B cell (primary cell): ENCODE measurements at regions not wholly inside any gene's neighbourhood (a gene's known extent, or its start where the extent isn't known, plus 50 kb on each side); places are given as distances from the start of the nearest gene placed in this dataset.

ENCODE experiments used
- ATAC-seq: fragments of 200-7000 bp; cut with Tn5 transposase; one replicate; pipeline ENCODE4 v1.10.0; 2021; ENCODE audit warnings: low read depth, mild to moderate bottlenecking, moderate number of reproducible peaks, moderate library complexity
- CTCF ChIA-PET: fragments of 350-600 bp; sonication (Branson Sonifier 250); formaldehyde crosslinking; loops from one replicate; lab custom pipeline; 2021; ENCODE audit warnings: antibody characterized with exemption, inconsistent platforms; lab: Charles Lee
- POLR2A ChIA-PET: fragments of 350-600 bp; sonication (Branson Sonifier 250); formaldehyde crosslinking; loops from one replicate; lab custom pipeline; 2021; ENCODE audit warnings: antibody characterized with exemption; lab: Charles Lee
- DNase-seq: peaks from one replicate; pipeline ENCODE4 v3.0.0; 2013
- H2AFZ ChIP-seq: 2 replicates; pipeline ENCODE4 v1.6.1; 2012; ENCODE audit warnings: mild to moderate bottlenecking, low read depth, low read length; ENCODE audit not compliant: insufficient read depth, poor library complexity, severe bottlenecking
- H3K27ac ChIP-seq, 2 donors: 1 replicate in 1 of 2; 2 replicates in 1 of 2; pipeline ENCODE4 v1.5.1; 2012 to 2013; ENCODE audit warnings: low read length in 2 of 2, mild to moderate bottlenecking in 2 of 2, moderate library complexity in 1 of 2
- H3K27me3 ChIP-seq, 4 experiments: fragments of 200-600 bp in 1 of 4; sonication (generic) in 1 of 4; replicated peaks in 1 of 4; 1 replicate in 2 of 4; 2 replicates in 2 of 4; pipeline versions ENCODE4 v1.6.1 to v1.7.0; 2013 to 2016; ENCODE audit warnings: low read length in 3 of 4, mild to moderate bottlenecking in 2 of 4, mixed read lengths in 1 of 4, moderate library complexity in 1 of 4; ENCODE audit not compliant: insufficient read depth in 4 of 4, control insufficient read depth in 3 of 4; ENCODE audit errors: control extremely low read depth in 1 of 4
- H3K36me3 ChIP-seq, 2 experiments: replicated peaks in 1 of 2; 1 replicate in 1 of 2; 2 replicates in 1 of 2; pipeline versions ENCODE4 v1.6.1 to v1.7.1; 2013; ENCODE audit warnings: low read length in 1 of 2; ENCODE audit not compliant: insufficient read depth in 2 of 2, control insufficient read depth in 1 of 2; ENCODE audit errors: control extremely low read depth in 1 of 2, extremely low read depth in 1 of 2
- H3K4me1 ChIP-seq, 2 donors: fragments of 200-600 bp in 1 of 2; sonication (generic) in 1 of 2; 1 replicate in 1 of 2; 2 replicates in 1 of 2; pipeline versions ENCODE4 v1.5.1 to v1.6.1; 2013 to 2017; ENCODE audit warnings: low read length in 2 of 2; ENCODE audit not compliant: control insufficient read depth in 2 of 2, insufficient read depth in 2 of 2
- H3K4me2 ChIP-seq: replicated peaks from 2 replicates; pipeline ENCODE3; 2012; ENCODE audit warnings: mild to moderate bottlenecking, low read depth, low read length; ENCODE audit not compliant: poor library complexity, severe bottlenecking
- H3K4me3 ChIP-seq, 5 experiments: fragments of 200-600 bp in 1 of 5; sonication (generic) in 1 of 5; 1 replicate in 3 of 5; 2 replicates in 2 of 5; pipeline versions ENCODE4 v1.5.1 to v1.7.0; 2011 to 2016; ENCODE audit warnings: low read length in 4 of 5, mild to moderate bottlenecking in 4 of 5, low read depth in 2 of 5, control low read depth in 1 of 5, moderate library complexity in 1 of 5; ENCODE audit not compliant: insufficient read depth in 1 of 5; ENCODE audit errors: control extremely low read depth in 1 of 5, extremely low read depth in 1 of 5
- H3K79me2 ChIP-seq: fragments of 200-600 bp; sonication (generic); one replicate; pipeline ENCODE4 v1.6.0; 2016; ENCODE audit warnings: low read length; ENCODE audit not compliant: control insufficient read depth, insufficient read depth
- H3K9ac ChIP-seq: fragments of 200-600 bp; sonication (generic); 2 replicates; pipeline ENCODE4 v1.6.1; 2017; ENCODE audit warnings: mild to moderate bottlenecking, low read length, moderate library complexity
- H3K9me3 ChIP-seq, 3 donors: one replicate each; pipeline versions ENCODE4 v1.6.1 to v1.7.1; 2013; ENCODE audit warnings: low read length in 2 of 3; ENCODE audit not compliant: control insufficient read depth in 2 of 3, insufficient read depth in 1 of 3; ENCODE audit errors: control extremely low read depth in 1 of 3
- H4K20me1 ChIP-seq: 2 replicates; pipeline ENCODE4 v1.6.0; 2012; ENCODE audit warnings: mild to moderate bottlenecking, low read length; ENCODE audit not compliant: insufficient read depth, control insufficient read depth, poor library complexity, severe bottlenecking
- H3K27ac Mint-ChIP-seq: one replicate; pipeline ENCODE4 v1.8.0; 2021; ENCODE audit warnings: mixed read lengths
- H3K27me3 Mint-ChIP-seq: one replicate; pipeline ENCODE4 v1.8.0; 2021; ENCODE audit warnings: mixed read lengths
- H3K4me1 Mint-ChIP-seq: one replicate; pipeline ENCODE4 v1.8.0; 2021; ENCODE audit warnings: mixed read lengths
- H3K4me3 Mint-ChIP-seq: one replicate; pipeline ENCODE4 v1.8.0; 2021; ENCODE audit warnings: mixed read lengths
- H3K9me3 Mint-ChIP-seq: one replicate; pipeline ENCODE4 v1.8.0; 2022; ENCODE audit warnings: mixed read lengths; ENCODE audit not compliant: insufficient read depth
- CTCF ChIP-seq: fragments of 200-600 bp; IDR thresholded peaks from one replicate; pipeline ENCODE4 v1.8.0; 2022; ENCODE audit warnings: antibody characterized with exemption, mild to moderate bottlenecking
- EZH2 ChIP-seq: IDR thresholded peaks from 2 replicates; pipeline ENCODE4 v1.6.1; 2012; ENCODE audit warnings: borderline replicate concordance, low read depth, mild to moderate bottlenecking, moderate library complexity, low read length; ENCODE audit not compliant: insufficient read depth, poor library complexity, severe bottlenecking
- WGBS: methylation state at CpG from one replicate; pipeline ENCODE4 v1.1.5; 2013; ENCODE audit warnings: missing lambda C conversion rate; ENCODE audit not compliant: insufficient coverage; 5-methylcytosine and 5-hydroxymethylcytosine counted together
- intact Hi-C: fragments of 100-400 bp; cut with micrococcal nuclease; formaldehyde crosslinking; loops from one replicate; pipeline ENCODE4 v1.10.0; 2022

- Histone ChIP-seq H4K20me1 (no peaks in the 10 kb centered on the region), H3K9ac (no peak overlapping the region), H2AFZ (no peak overlapping the region), H3K36me3 (no peaks in the 10 kb centered on the region), H3K4me3 (no peak overlapping the region), H3K79me2 (no peaks in the 10 kb centered on the region), H3K27me3 (no peaks in the 10 kb centered on the region), H3K9me3 (peaks cover 0 to 7% (median 0%) of the 10 kb centered on the region in 3 donors), H3K4me2 (no peak overlapping the region), H3K27ac (no peak overlapping the region), H3K4me1 (no peaks in the 10 kb centered on the region)
- ATAC-seq (no peak), DNase-seq (no peak)
- Mint-ChIP-seq H3K27ac (no peak overlapping the region), H3K4me1 (no peaks in the 10 kb centered on the region), H3K27me3 (no peaks in the 10 kb centered on the region), H3K9me3 (peaks cover 4% of the 10 kb centered on the region), H3K4me3 (no peak overlapping the region)
- TF ChIP-seq EZH2: no peak
- no peak for TF ChIP-seq CTCF
- POLR2A ChIA-PET: no interaction called here
- CTCF ChIA-PET: no interaction called here
- WGBS: 53% methylated on average over 3 of the region's 3 CpGs
- intact Hi-C loops: no loop called here
Measured at GRCh38 chr4:189305500-189305899, 635.2 kb upstream of the FRG1 start.

DNA sequence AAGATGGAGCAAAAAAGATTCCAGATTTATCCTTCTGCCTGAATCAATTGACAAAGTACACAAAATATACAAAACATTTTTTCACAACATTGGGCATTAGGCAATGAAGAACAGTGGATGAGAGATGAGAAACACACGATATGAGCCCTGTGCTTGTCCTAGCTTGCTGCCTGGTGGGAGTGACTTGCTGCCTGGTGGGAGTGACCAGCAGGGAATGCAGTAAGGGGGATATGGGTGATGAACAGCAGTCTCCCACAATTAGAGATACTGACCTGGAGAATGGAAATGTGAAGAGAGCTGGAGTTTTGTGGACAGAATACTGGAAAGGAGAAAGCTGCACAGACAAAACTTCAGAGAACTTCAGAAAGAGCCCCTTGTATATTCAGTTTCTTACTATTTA, 629.4 kb upstream of the FRG1 start:
- no peak overlapping the region for H3K27ac ChIP-seq
- ATAC-seq (no peak), DNase-seq (no peak)
- H3K4me1 ChIP-seq: no peaks in the 10 kb centered on the region
- no peak overlapping the region for H3K4me2 ChIP-seq
- Mint-ChIP-seq H3K9me3 (no peaks in the 10 kb centered on the region), H3K27ac (no peak overlapping the region), H3K27me3 (no peaks in the 10 kb centered on the region), H3K4me3 (no peak overlapping the region), H3K4me1 (no peaks in the 10 kb centered on the region)
- 50% methylated on average over 1 of the region's 1 CpG for WGBS
- H3K27me3 ChIP-seq: no peaks in the 10 kb centered on the region
- no peak overlapping the region for H2AFZ ChIP-seq
- intact Hi-C loops: no loop called here
- ChIA-PET CTCF (no interaction called here), POLR2A (no interaction called here)
- no peaks in the 10 kb centered on the region for H3K79me2 ChIP-seq
- TF ChIP-seq CTCF (no peak), EZH2 (no peak)
- no peaks in the 10 kb centered on the region for H3K36me3 ChIP-seq
- H4K20me1 ChIP-seq: no peaks in the 10 kb centered on the region
- no peak overlapping the region for H3K4me3 ChIP-seq
- H3K9me3 ChIP-seq: peaks cover 0 to 11% (median 0%) of the 10 kb centered on the region in 3 donors
- H3K9ac ChIP-seq: no peak overlapping the region
